H1 (cell line): ENCODE measurements at regions not wholly inside any gene's neighbourhood (a gene's known extent, or its start where the extent isn't known, plus 50 kb on each side); places are given as distances from the start of the nearest gene placed in this dataset.

ENCODE experiments used
- CTCF ChIA-PET: fragments of 300-600 bp; sonication (Branson Sonifier 250); formaldehyde crosslinking; loops from one replicate; lab custom pipeline; 2021; ENCODE audit not compliant: partially characterized antibody; lab: Charles Lee
- POLR2A ChIA-PET: fragments of 300-600 bp; sonication (Branson Sonifier 250); formaldehyde crosslinking; loops from one replicate; lab custom pipeline; 2021; ENCODE audit warnings: inconsistent platforms; ENCODE audit not compliant: partially characterized antibody; lab: Charles Lee
- DNase-seq, 2 experiments: peaks; one replicate each; pipeline versions ENCODE4 v3.0.0 to v3.0.0-alpha.2; 2010 to 2022; ENCODE audit warnings: low spot score in 2 of 2, low read depth in 1 of 2, mixed read lengths in 1 of 2
- FAIRE-seq: peaks from 2 replicates; lab custom pipeline; 2011; peaks lifted over from hg19 to GRCh38; lab: Jason Lieb, UNC
- H2AFZ ChIP-seq: 2 replicates; pipeline ENCODE4 v1.8.1; 2012; ENCODE audit warnings: low read length, inconsistent platforms
- H2AK5ac ChIP-seq: 2 replicates; pipeline ENCODE4 v1.6.1; 2013; ENCODE audit warnings: low read depth, low read length
- H2BK120ac ChIP-seq: replicated peaks from 2 replicates; pipeline ENCODE3; 2013; ENCODE audit warnings: low read depth, low read length, inconsistent platforms
- H2BK12ac ChIP-seq: 2 replicates; pipeline ENCODE4 v1.6.1; 2013; ENCODE audit warnings: low read depth, low read length
- H2BK15ac ChIP-seq: 2 replicates; pipeline ENCODE4 v1.6.1; 2013; ENCODE audit warnings: low read length
- H2BK20ac ChIP-seq: 2 replicates; pipeline ENCODE4 v1.6.1; 2013; ENCODE audit warnings: low read length
- H2BK5ac ChIP-seq: 2 replicates; pipeline ENCODE4 v1.6.1; 2013; ENCODE audit warnings: low read depth, low read length
- H3K14ac ChIP-seq: 2 replicates; pipeline ENCODE4 v1.6.1; 2013; ENCODE audit warnings: inconsistent platforms; ENCODE audit not compliant: insufficient read length
- H3K18ac ChIP-seq: 2 replicates; pipeline ENCODE4 v1.6.1; 2013; ENCODE audit warnings: low read length; ENCODE audit errors: extremely low read depth
- H3K23ac ChIP-seq: 2 replicates; pipeline ENCODE4 v1.6.1; 2013; ENCODE audit warnings: inconsistent platforms; ENCODE audit not compliant: insufficient read length
- H3K23me2 ChIP-seq: 2 replicates; pipeline ENCODE4 v1.6.1; 2013; ENCODE audit warnings: low read depth, low read length
- H3K27ac ChIP-seq: 2 replicates; pipeline ENCODE4 v1.6.1; 2011; ENCODE audit warnings: low read depth, low read length, inconsistent platforms
- H3K27me3 ChIP-seq, 4 experiments: replicated peaks in 1 of 4; 1 replicate in 1 of 4; 2 replicates in 3 of 4; pipeline versions ENCODE4 v1.6.1 to v1.8.1; 2011 to 2013; ENCODE audit warnings: low read length in 3 of 4, mild to moderate bottlenecking in 3 of 4, inconsistent platforms in 2 of 4, mixed read lengths in 2 of 4, moderate library complexity in 1 of 4; ENCODE audit not compliant: control insufficient read depth in 3 of 4, insufficient read depth in 3 of 4; ENCODE audit errors: extremely low read depth in 1 of 4
- H3K36me3 ChIP-seq, 4 experiments: 2 replicates each; pipeline versions ENCODE4 v1.6.1 to v1.8.1; 2011 to 2013; ENCODE audit warnings: mild to moderate bottlenecking in 4 of 4, low read length in 3 of 4, moderate library complexity in 2 of 4, control low read depth in 1 of 4, inconsistent platforms in 1 of 4; ENCODE audit not compliant: insufficient read depth in 4 of 4, control insufficient read depth in 2 of 4
- H3K4ac ChIP-seq: replicated peaks from 2 replicates; pipeline ENCODE3; 2013; ENCODE audit warnings: low read length, low read depth, mixed read lengths, inconsistent platforms; ENCODE audit not compliant: insufficient read length
- H3K4me1 ChIP-seq, 4 experiments: replicated peaks in 1 of 4; 1 replicate in 1 of 4; 2 replicates in 3 of 4; pipeline versions ENCODE4 v1.6.1 to v1.8.1; 2011 to 2013; ENCODE audit warnings: low read length in 3 of 4, inconsistent platforms in 2 of 4, mixed read lengths in 1 of 4; ENCODE audit not compliant: insufficient read depth in 4 of 4, control insufficient read depth in 3 of 4
- H3K4me2 ChIP-seq, 2 experiments: 2 replicates each; pipeline versions ENCODE4 v1.6.1 to v1.8.1; 2011 to 2013; ENCODE audit warnings: low read depth in 2 of 2, low read length in 2 of 2, control low read depth in 1 of 2, inconsistent platforms in 1 of 2, mild to moderate bottlenecking in 1 of 2; ENCODE audit not compliant: insufficient read depth in 1 of 2
- H3K4me3 ChIP-seq, 4 experiments: fragments of 200-600, 300-600 bp in 1 of 4; sonication (generic), shearing (Covaris generic), sonication (Bioruptor Twin) in 1 of 4; 2 replicates each; pipeline versions ENCODE4 v1.5.1 to v1.8.1; 2011 to 2016; ENCODE audit warnings: low read length in 4 of 4, low read depth in 3 of 4, control low read depth in 2 of 4, inconsistent platforms in 2 of 4, mild to moderate bottlenecking in 2 of 4, mixed read lengths in 1 of 4, moderate library complexity in 1 of 4; ENCODE audit not compliant: insufficient read depth in 2 of 4; ENCODE audit errors: extremely low read depth in 1 of 4
- H3K56ac ChIP-seq: replicated peaks from 2 replicates; pipeline ENCODE3; 2013; ENCODE audit warnings: low read depth, mild to moderate bottlenecking, mixed read lengths, low read length, inconsistent platforms; ENCODE audit not compliant: insufficient read length
- H3K79me1 ChIP-seq: 2 replicates; pipeline ENCODE4 v1.6.1; 2013; ENCODE audit warnings: low read depth, low read length, control low read depth
- H3K79me2 ChIP-seq, 2 experiments: 2 replicates each; pipeline versions ENCODE4 v1.6.1 to v1.8.1; 2012 to 2013; ENCODE audit warnings: low read length in 2 of 2, mild to moderate bottlenecking in 2 of 2, inconsistent platforms in 1 of 2; ENCODE audit not compliant: insufficient read depth in 2 of 2, control insufficient read depth in 1 of 2
- H3K9ac ChIP-seq, 4 experiments: replicated peaks in 1 of 4; 1 replicate in 1 of 4; 2 replicates in 3 of 4; pipeline versions ENCODE4 v1.6.1 to v1.8.1; 2011 to 2013; ENCODE audit warnings: low read depth in 3 of 4, low read length in 3 of 4, control low read depth in 2 of 4, mild to moderate bottlenecking in 2 of 4, moderate library complexity in 2 of 4, inconsistent platforms in 1 of 4; ENCODE audit errors: extremely low read depth in 1 of 4
- H3K9me3 ChIP-seq, 2 experiments: 2 replicates each; pipeline versions ENCODE4 v1.6.1 to v1.8.1; 2012 to 2013; ENCODE audit warnings: mild to moderate bottlenecking in 2 of 2, moderate library complexity in 2 of 2, control low read depth in 1 of 2, inconsistent platforms in 1 of 2, low read depth in 1 of 2, low read length in 1 of 2, mixed read lengths in 1 of 2; ENCODE audit not compliant: insufficient read depth in 2 of 2
- H4K20me1 ChIP-seq, 2 experiments: replicated peaks in 1 of 2; 2 replicates each; pipeline versions ENCODE3 to v1.8.1; 2011 to 2013; ENCODE audit warnings: inconsistent platforms in 2 of 2, low read length in 2 of 2, mild to moderate bottlenecking in 1 of 2; ENCODE audit not compliant: insufficient read depth in 2 of 2, control insufficient read depth in 1 of 2
- H4K5ac ChIP-seq: 2 replicates; pipeline ENCODE4 v1.6.1; 2013; ENCODE audit warnings: low read length, low read depth, mixed read lengths, inconsistent platforms; ENCODE audit not compliant: insufficient read length
- H4K8ac ChIP-seq: 2 replicates; pipeline ENCODE4 v1.8.0; 2013; ENCODE audit warnings: mild to moderate bottlenecking, moderate library complexity, low read length, inconsistent platforms; ENCODE audit not compliant: insufficient read depth; ENCODE audit errors: extremely low read depth
- H4K91ac ChIP-seq: replicated peaks from 2 replicates; pipeline ENCODE3; 2013; ENCODE audit warnings: low read length, mixed read lengths, inconsistent platforms; ENCODE audit not compliant: insufficient read length
- EP300 ChIP-seq, 2 experiments: IDR thresholded peaks; 1 replicate in 1 of 2; 2 replicates in 1 of 2; pipeline ENCODE4 v1.6.1; 2011 to 2012; ENCODE audit warnings: low read depth in 2 of 2, low read length in 2 of 2, mild to moderate bottlenecking in 2 of 2, borderline replicate concordance in 1 of 2, inconsistent platforms in 1 of 2, moderate library complexity in 1 of 2
- HDAC6 ChIP-seq: IDR thresholded peaks from one replicate; pipeline ENCODE4 v1.7.1; 2012; ENCODE audit warnings: low read depth, mild to moderate bottlenecking, inconsistent platforms, low read length, moderate library complexity
- WGBS, 2 experiments: shearing (Covaris generic) in 1 of 2; methylation state at CpG; one replicate each; pipeline versions ENCODE4 v1.1.6 to v1.1.7; 2013 to 2015; ENCODE audit warnings: low lambda C conversion rate in 2 of 2, mixed read lengths in 2 of 2, inconsistent platforms in 1 of 2, low coverage in 1 of 2, missing lambda C conversion rate in 1 of 2; ENCODE audit not compliant: insufficient replicate concordance in 2 of 2, insufficient coverage in 1 of 2, insufficient read length in 1 of 2; ENCODE audit errors: extremely low coverage in 1 of 2, missing lambda C conversion rate in 1 of 2; 5-methylcytosine and 5-hydroxymethylcytosine counted together

- H3K79me2 ChIP-seq = no peaks in the 10 kb centered on the region
- H2BK20ac ChIP-seq = no peak overlapping the region
- no peaks in the 10 kb centered on the region for H3K36me3 ChIP-seq
- DNase-seq (no peak), FAIRE-seq (no peak)
- no peak overlapping the region for H3K4me3 ChIP-seq
- H3K4me2 ChIP-seq = no peak overlapping the region
- no peak overlapping the region for H4K8ac ChIP-seq
- H3K14ac ChIP-seq = no peak overlapping the region
- no peak for TF ChIP-seq EP300 (IDR thresholded peaks at IDR 0.05; ENCODE audit: borderline replicate concordance in 1 of 2, low read depth in 2 of 2, low read length in 2 of 2)
- TF ChIP-seq HDAC6 = no peak
- no peaks in the 10 kb centered on the region for H3K23me2 ChIP-seq
- ChIA-PET CTCF (interaction anchor here (0.8 to 2.4 kb wide), 3 partner anchors 12 to 108 kb away, joined by 3 to 7 read pairs (median 3); no protein-coding TSS in a partner anchor), POLR2A (no interaction called here)
- 94% methylated on average over 7 of the region's 7 CpGs; no CpG with 5 or more reads in 1 of the 2 experiments for WGBS, 2 experiments
- H3K9ac ChIP-seq = no peak overlapping the region
- no peak overlapping the region for H4K91ac ChIP-seq
- H3K9me3 ChIP-seq = no peaks in the 10 kb centered on the region
- H3K27ac ChIP-seq = no peak overlapping the region
- H2AK5ac ChIP-seq = no peak overlapping the region
- H2BK15ac ChIP-seq = no peak overlapping the region
- no peak overlapping the region for H3K4ac ChIP-seq
- H2AFZ ChIP-seq = no peak overlapping the region
- no peaks in the 10 kb centered on the region for H3K4me1 ChIP-seq
- H2BK120ac ChIP-seq = no peak overlapping the region
- H2BK5ac ChIP-seq = no peak overlapping the region
- H4K20me1 ChIP-seq = no peaks in the 10 kb centered on the region
- H3K23ac ChIP-seq = no peak overlapping the region
- H4K5ac ChIP-seq = no peak overlapping the region
- H3K79me1 ChIP-seq = no peaks in the 10 kb centered on the region
- H2BK12ac ChIP-seq = no peak overlapping the region
- no peaks in the 10 kb centered on the region for H3K27me3 ChIP-seq
- H3K18ac ChIP-seq = no peak overlapping the region
- no peak overlapping the region for H3K56ac ChIP-seq
These were observed 84.0 kb upstream of the ZNF81 start for GRCh38 chrX:47752685-47753084.
